SK-N-SH (cell line): ENCODE measurements at regions not wholly inside any gene's neighbourhood (a gene's known extent, or its start where the extent isn't known, plus 50 kb on each side); places are given as distances from the start of the nearest gene placed in this dataset.

Experiments used
- CTCF ChIA-PET: fragments of 300-600, 350-600 bp; formaldehyde crosslinking; extraction: SDS; loops from one replicate; lab custom pipeline; 2021; lab: Yijun Ruan, JAX
- POLR2A ChIA-PET: fragments of 350-600 bp; sonication (Branson Sonifier 250); formaldehyde crosslinking; extraction: SDS; loops from one replicate; lab custom pipeline; 2020; ENCODE audit warnings: antibody characterized with exemption, inconsistent platforms; lab: Yijun Ruan, JAX
- DNase-seq: peaks from one replicate; pipeline ENCODE4 v3.0.0; 2012
- H2AFZ ChIP-seq: fragments of 200-600 bp; sonication (generic); 2 replicates; pipeline ENCODE4 v1.8.1; 2016; ENCODE audit warnings: antibody characterized with exemption, mild to moderate bottlenecking, low read depth
- H3F3A ChIP-seq: fragments of 200-600 bp; sonication (generic); replicated peaks from 2 replicates; pipeline ENCODE3; 2016; ENCODE audit warnings: antibody characterized with exemption, mild to moderate bottlenecking; ENCODE audit not compliant: insufficient read depth
- H3K27ac ChIP-seq, 2 experiments: fragments of 200-500 bp in 1 of 2; fragments of 200-600 bp in 1 of 2; sonication (Bioruptor generic) in 1 of 2; sonication (generic), shearing (Covaris generic) in 1 of 2; 2 replicates each; pipeline versions ENCODE4 v1.5.1 to v1.6.1; 2014 to 2016; ENCODE audit warnings: low read depth in 2 of 2, inconsistent platforms in 1 of 2, low read length in 1 of 2, mild to moderate bottlenecking in 1 of 2, mixed read lengths in 1 of 2
- H3K27me3 ChIP-seq: fragments of 200-600 bp; sonication (generic), shearing (Covaris generic); 2 replicates; pipeline ENCODE4 v1.6.1; 2016; ENCODE audit warnings: mixed run types; ENCODE audit not compliant: insufficient read depth
- H3K36me3 ChIP-seq, 2 experiments: fragments of 200-500 bp in 1 of 2; fragments of 200-600 bp in 1 of 2; sonication (Bioruptor generic) in 1 of 2; sonication (generic) in 1 of 2; replicated peaks in 1 of 2; 2 replicates each; pipeline versions ENCODE3 to v1.5.1; 2014 to 2016; ENCODE audit warnings: low read length in 1 of 2, mild to moderate bottlenecking in 1 of 2; ENCODE audit not compliant: insufficient read depth in 2 of 2, control insufficient read depth in 1 of 2
- H3K4me1 ChIP-seq, 2 experiments: fragments of 200-500 bp in 1 of 2; fragments of 200-600 bp in 1 of 2; sonication (Bioruptor generic) in 1 of 2; sonication (generic), shearing (Covaris generic) in 1 of 2; 2 replicates each; pipeline versions ENCODE4 v1.5.1 to v1.6.1; 2014 to 2016; ENCODE audit warnings: low read depth in 1 of 2, low read length in 1 of 2, mixed run types in 1 of 2; ENCODE audit not compliant: insufficient read depth in 2 of 2, control insufficient read depth in 1 of 2
- H3K4me2 ChIP-seq: fragments of 200-600 bp; sonication (generic), shearing (Covaris generic); 2 replicates; pipeline ENCODE4 v1.6.1; 2017; ENCODE audit warnings: mixed run types
- H3K4me3 ChIP-seq, 2 experiments: fragments of 200-500 bp in 1 of 2; fragments of 200-600 bp in 1 of 2; sonication (Bioruptor generic) in 1 of 2; sonication (generic), shearing (Covaris generic) in 1 of 2; 2 replicates each; pipeline versions ENCODE4 v1.5.1 to v1.8.1; 2014 to 2016; ENCODE audit warnings: low read depth in 2 of 2, inconsistent platforms in 1 of 2, low read length in 1 of 2, mild to moderate bottlenecking in 1 of 2, mixed read lengths in 1 of 2, moderate library complexity in 1 of 2
- H3K79me2 ChIP-seq: fragments of 200-600 bp; sonication (generic); 2 replicates; pipeline ENCODE4 v1.8.1; 2017; ENCODE audit warnings: mild to moderate bottlenecking; ENCODE audit not compliant: insufficient read depth
- H3K9ac ChIP-seq: fragments of 200-600 bp; sonication (generic); 2 replicates; pipeline ENCODE4 v1.6.1; 2017; ENCODE audit warnings: mixed run types
- H3K9me2 ChIP-seq: fragments of 200-600 bp; sonication (generic); 2 replicates; pipeline ENCODE4 v1.6.1; 2017; ENCODE audit warnings: mixed run types
- H3K9me3 ChIP-seq: fragments of 200-600 bp; sonication (generic); 2 replicates; pipeline ENCODE4 v1.6.1; 2017; ENCODE audit warnings: mixed run types, mild to moderate bottlenecking, moderate library complexity
- H4K20me1 ChIP-seq: fragments of 200-600 bp; sonication (generic); 2 replicates; pipeline ENCODE4 v1.6.1; 2017; ENCODE audit warnings: mild to moderate bottlenecking, mixed run types; ENCODE audit not compliant: insufficient read depth
- CHD2 ChIP-seq: fragments of 150-350 bp; IDR thresholded peaks from 2 replicates; pipeline ENCODE4 v1.6.1; 2018; ENCODE audit warnings: low read length; ENCODE audit not compliant: partially characterized antibody
- ELF1 ChIP-seq: IDR thresholded peaks from 2 replicates; pipeline ENCODE4 v1.4.0; 2012
- EP300 ChIP-seq, 2 experiments: IDR thresholded peaks; 2 replicates each; pipeline versions ENCODE4 v1.4.0 to v1.6.1; 2012; ENCODE audit warnings: borderline replicate concordance in 1 of 2, low read depth in 1 of 2, low read length in 1 of 2
- EZH2phosphoT487 ChIP-seq: fragments of 200-600 bp; sonication (generic); IDR thresholded peaks from 2 replicates; pipeline ENCODE4 v1.6.1; 2017; ENCODE audit warnings: low read depth, mixed run types, mild to moderate bottlenecking, antibody characterized with exemption, moderate library complexity, borderline replicate concordance
- FOXJ3 ChIP-seq: sonication (generic); formaldehyde crosslinking; IDR thresholded peaks from 2 replicates; pipeline ENCODE4 v1.5.1; 2020; ENCODE audit warnings: mild to moderate bottlenecking, missing genetic modification reagents
- FOXM1 ChIP-seq: IDR thresholded peaks from 2 replicates; pipeline ENCODE4 v1.4.0; 2012; ENCODE audit warnings: low read depth, mild to moderate bottlenecking
- JUND ChIP-seq: IDR thresholded peaks from 2 replicates; pipeline ENCODE4 v1.4.0; 2012
- MEF2A ChIP-seq: IDR thresholded peaks from 2 replicates; pipeline ENCODE4 v1.4.0; 2012; ENCODE audit warnings: low read depth, borderline replicate concordance
- NFIC ChIP-seq: IDR thresholded peaks from 2 replicates; pipeline ENCODE4 v1.4.0; 2012; ENCODE audit warnings: borderline replicate concordance
- NRF1 ChIP-seq: IDR thresholded peaks from 2 replicates; pipeline ENCODE4 v1.6.1; 2012; ENCODE audit warnings: low read depth, mild to moderate bottlenecking, low read length
- RXRA ChIP-seq: IDR thresholded peaks from 2 replicates; pipeline ENCODE4 v1.4.0; 2012; ENCODE audit warnings: low read depth, mild to moderate bottlenecking, borderline replicate concordance
- TAF1 ChIP-seq: IDR thresholded peaks from 2 replicates; pipeline ENCODE4 v1.6.1; 2012; ENCODE audit warnings: low read depth, mild to moderate bottlenecking, low read length, moderate library complexity, borderline replicate concordance
- TCF12 ChIP-seq: IDR thresholded peaks from 2 replicates; pipeline ENCODE4 v1.4.0; 2012
- TEAD4 ChIP-seq: IDR thresholded peaks from 2 replicates; pipeline ENCODE4 v1.4.0; 2012; ENCODE audit warnings: mild to moderate bottlenecking, borderline replicate concordance; ENCODE audit not compliant: insufficient read depth
- USF2 ChIP-seq: fragments of 150-350 bp; IDR thresholded peaks from 2 replicates; pipeline ENCODE4 v1.6.1; 2017; ENCODE audit warnings: antibody characterized with exemption, low read length, low read depth, borderline replicate concordance
- YY1 ChIP-seq: IDR thresholded peaks from 2 replicates; pipeline ENCODE4 v1.4.0; 2012; ENCODE audit warnings: low read depth, mild to moderate bottlenecking
- WGBS: methylation state at CpG from one replicate; pipeline ENCODE4 v1.1.6; 2017; ENCODE audit warnings: low lambda C conversion rate; 5-methylcytosine and 5-hydroxymethylcytosine counted together
- TF ChIP-seq, protein P1 (sequence below): IDR thresholded peaks from 2 replicates; pipeline ENCODE4 v1.4.0; 2012; ENCODE audit warnings: low read depth, borderline replicate concordance
- TF ChIP-seq, protein P2 (sequence below): IDR thresholded peaks from 2 replicates; pipeline ENCODE4 v1.4.0; 2012; ENCODE audit warnings: low read depth, borderline replicate concordance
- TF ChIP-seq, protein P3 (sequence below): IDR thresholded peaks from 2 replicates; pipeline ENCODE4 v1.6.1; 2012; ENCODE audit warnings: mild to moderate bottlenecking, low read depth, low read length, moderate library complexity

DNA sequence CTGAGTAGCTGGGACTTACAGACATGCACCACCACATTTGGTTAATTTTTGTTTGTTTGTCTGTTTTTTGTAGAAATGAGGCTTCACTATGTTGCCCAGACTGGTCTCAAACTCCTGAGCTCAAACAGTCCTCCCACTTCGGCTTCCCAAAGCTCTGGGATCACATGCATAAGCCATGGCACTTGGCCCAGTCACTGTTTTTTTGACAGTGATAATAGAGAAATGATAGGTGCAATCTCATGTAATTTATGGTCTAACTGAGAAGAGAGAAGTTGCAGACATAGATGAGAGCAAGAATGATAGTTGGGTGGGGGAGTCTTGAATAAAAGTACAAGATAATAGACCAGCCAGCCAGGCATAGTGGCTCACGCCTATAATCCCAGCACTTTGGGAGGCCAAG is 89.7 kb upstream of the TNRC6A start (continued):
- TF ChIP-seq, protein P1, sequence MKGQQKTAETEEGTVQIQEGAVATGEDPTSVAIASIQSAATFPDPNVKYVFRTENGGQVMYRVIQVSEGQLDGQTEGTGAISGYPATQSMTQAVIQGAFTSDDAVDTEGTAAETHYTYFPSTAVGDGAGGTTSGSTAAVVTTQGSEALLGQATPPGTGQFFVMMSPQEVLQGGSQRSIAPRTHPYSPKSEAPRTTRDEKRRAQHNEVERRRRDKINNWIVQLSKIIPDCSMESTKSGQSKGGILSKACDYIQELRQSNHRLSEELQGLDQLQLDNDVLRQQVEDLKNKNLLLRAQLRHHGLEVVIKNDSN, result no peak
- TF ChIP-seq FOXM1, result no peak
- no peak for TF ChIP-seq RXRA
- no peak for TF ChIP-seq YY1

DNA sequence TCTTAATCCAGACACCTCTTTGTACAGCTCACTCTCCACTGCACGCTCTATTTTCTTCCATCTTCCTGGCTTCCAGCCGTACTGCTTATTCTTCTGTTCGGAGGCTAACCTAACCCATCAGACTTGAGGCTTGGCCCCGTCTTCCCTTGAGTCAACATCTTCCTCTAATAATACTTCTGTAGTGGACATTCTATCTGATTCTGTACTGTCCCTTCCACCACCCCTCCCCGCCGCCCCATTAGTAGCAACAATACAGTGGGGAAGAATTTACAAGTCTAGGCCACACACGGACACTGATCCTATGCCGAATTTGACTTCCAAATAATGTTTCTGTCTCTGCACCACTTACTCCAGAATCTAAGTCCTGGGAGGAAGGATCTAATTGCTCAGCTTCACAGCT is 86.0 kb upstream of the TNRC6A start:
- Histone ChIP-seq H3K4me2 (no peak overlapping the region), H3K9me3 (no peaks in the 10 kb centered on the region), H3K27ac (no peak overlapping the region), H3K9me2 (no peaks in the 10 kb centered on the region), H3K4me1 (peaks cover 0 to 10% of the 10 kb centered on the region in 2 experiments; a peak in 2 of 4 replicates), H3K36me3 (no peaks in the 10 kb centered on the region), H3F3A (peaks cover 20% of the 10 kb centered on the region), H3K79me2 (no peaks in the 10 kb centered on the region), H2AFZ (no peak overlapping the region), H3K27me3 (no peaks in the 10 kb centered on the region), H4K20me1 (no peaks in the 10 kb centered on the region), H3K9ac (no peak overlapping the region), H3K4me3 (no peak overlapping the region)
- ChIA-PET CTCF (no interaction called here), POLR2A (no interaction called here)
- no peak for TF ChIP-seq EZH2phosphoT487
- TF ChIP-seq NFIC, result no peak
- TF ChIP-seq, protein P2, sequence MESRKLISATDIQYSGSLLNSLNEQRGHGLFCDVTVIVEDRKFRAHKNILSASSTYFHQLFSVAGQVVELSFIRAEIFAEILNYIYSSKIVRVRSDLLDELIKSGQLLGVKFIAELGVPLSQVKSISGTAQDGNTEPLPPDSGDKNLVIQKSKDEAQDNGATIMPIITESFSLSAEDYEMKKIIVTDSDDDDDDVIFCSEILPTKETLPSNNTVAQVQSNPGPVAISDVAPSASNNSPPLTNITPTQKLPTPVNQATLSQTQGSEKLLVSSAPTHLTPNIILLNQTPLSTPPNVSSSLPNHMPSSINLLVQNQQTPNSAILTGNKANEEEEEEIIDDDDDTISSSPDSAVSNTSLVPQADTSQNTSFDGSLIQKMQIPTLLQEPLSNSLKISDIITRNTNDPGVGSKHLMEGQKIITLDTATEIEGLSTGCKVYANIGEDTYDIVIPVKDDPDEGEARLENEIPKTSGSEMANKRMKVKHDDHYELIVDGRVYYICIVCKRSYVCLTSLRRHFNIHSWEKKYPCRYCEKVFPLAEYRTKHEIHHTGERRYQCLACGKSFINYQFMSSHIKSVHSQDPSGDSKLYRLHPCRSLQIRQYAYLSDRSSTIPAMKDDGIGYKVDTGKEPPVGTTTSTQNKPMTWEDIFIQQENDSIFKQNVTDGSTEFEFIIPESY, result no peak
- TF ChIP-seq EP300 (IDR thresholded peaks at IDR 0.05; ENCODE audit: borderline replicate concordance in 1 of 2, low read depth in 1 of 2, low read length in 1 of 2), result no peak
- TF ChIP-seq YY1, result no peak
- TF ChIP-seq RXRA, result no peak
- TF ChIP-seq TCF12, result no peak
- no peak for TF ChIP-seq TEAD4
- TF ChIP-seq TAF1, result no peak
- TF ChIP-seq CHD2, result no peak
- TF ChIP-seq NRF1, result no peak
- no peak for TF ChIP-seq FOXM1
- no peak for TF ChIP-seq MEF2A
- TF ChIP-seq USF2, result no peak
- TF ChIP-seq, protein P3, sequence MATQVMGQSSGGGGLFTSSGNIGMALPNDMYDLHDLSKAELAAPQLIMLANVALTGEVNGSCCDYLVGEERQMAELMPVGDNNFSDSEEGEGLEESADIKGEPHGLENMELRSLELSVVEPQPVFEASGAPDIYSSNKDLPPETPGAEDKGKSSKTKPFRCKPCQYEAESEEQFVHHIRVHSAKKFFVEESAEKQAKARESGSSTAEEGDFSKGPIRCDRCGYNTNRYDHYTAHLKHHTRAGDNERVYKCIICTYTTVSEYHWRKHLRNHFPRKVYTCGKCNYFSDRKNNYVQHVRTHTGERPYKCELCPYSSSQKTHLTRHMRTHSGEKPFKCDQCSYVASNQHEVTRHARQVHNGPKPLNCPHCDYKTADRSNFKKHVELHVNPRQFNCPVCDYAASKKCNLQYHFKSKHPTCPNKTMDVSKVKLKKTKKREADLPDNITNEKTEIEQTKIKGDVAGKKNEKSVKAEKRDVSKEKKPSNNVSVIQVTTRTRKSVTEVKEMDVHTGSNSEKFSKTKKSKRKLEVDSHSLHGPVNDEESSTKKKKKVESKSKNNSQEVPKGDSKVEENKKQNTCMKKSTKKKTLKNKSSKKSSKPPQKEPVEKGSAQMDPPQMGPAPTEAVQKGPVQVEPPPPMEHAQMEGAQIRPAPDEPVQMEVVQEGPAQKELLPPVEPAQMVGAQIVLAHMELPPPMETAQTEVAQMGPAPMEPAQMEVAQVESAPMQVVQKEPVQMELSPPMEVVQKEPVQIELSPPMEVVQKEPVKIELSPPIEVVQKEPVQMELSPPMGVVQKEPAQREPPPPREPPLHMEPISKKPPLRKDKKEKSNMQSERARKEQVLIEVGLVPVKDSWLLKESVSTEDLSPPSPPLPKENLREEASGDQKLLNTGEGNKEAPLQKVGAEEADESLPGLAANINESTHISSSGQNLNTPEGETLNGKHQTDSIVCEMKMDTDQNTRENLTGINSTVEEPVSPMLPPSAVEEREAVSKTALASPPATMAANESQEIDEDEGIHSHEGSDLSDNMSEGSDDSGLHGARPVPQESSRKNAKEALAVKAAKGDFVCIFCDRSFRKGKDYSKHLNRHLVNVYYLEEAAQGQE, result no peak
- no peak for TF ChIP-seq FOXJ3 (CRISPR knock-in tag)
- no peak for TF ChIP-seq JUND
- no peak for TF ChIP-seq ELF1
- no peak for DNase-seq
- WGBS, result 96% methylated on average over 8 of the region's 8 CpGs
